Choroid plexus epithelial cell (primary cell): ENCODE measurements at regions not wholly inside any gene's neighbourhood (a gene's known extent, or its start where the extent isn't known, plus 50 kb on each side); places are given as distances from the start of the nearest gene placed in this dataset.
"Not testable (repeated sequence)": the region's sequence is repeated elsewhere in the genome, so short reads cannot be mapped to it uniquely, and the experiment has no call there.

Experiments used
- DNase-seq: peaks from one replicate; pipeline ENCODE4 v3.0.0-alpha.2; 2010; ENCODE audit warnings: low read depth
- H3K4me3 ChIP-seq: 2 replicates; pipeline ENCODE4 v1.5.1; 2011; ENCODE audit warnings: low read depth, mild to moderate bottlenecking, control low read depth, low read length, moderate library complexity
- TF ChIP-seq, protein P1 (sequence below): conservative IDR thresholded peaks from 2 replicates; pipeline ENCODE4 v1.5.1; 2011; ENCODE audit warnings: low read depth, mild to moderate bottlenecking, control low read depth, inconsistent platforms, low read length, moderate library complexity

DNA sequence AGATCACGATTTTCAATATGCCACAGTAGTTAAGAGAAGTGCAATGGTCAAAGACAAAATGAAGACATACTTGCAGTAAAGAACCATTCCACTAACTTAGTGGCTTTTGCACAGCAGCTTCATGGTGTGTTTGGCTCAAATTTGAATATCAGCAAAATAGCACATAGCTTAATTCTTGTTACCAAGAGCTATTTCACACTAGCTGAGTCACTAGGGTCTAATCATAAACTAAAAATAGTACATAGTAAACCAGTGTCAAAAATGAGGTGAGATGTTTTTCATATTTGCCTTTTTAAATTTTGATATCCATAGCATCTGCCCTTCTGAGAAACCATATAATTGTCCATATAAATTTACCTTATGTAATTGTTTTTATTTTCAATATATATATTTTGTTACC is 325.0 kb upstream of the LUZP2 start:
- H3K4me3 ChIP-seq = no peak overlapping the region
- TF ChIP-seq, protein P1, sequence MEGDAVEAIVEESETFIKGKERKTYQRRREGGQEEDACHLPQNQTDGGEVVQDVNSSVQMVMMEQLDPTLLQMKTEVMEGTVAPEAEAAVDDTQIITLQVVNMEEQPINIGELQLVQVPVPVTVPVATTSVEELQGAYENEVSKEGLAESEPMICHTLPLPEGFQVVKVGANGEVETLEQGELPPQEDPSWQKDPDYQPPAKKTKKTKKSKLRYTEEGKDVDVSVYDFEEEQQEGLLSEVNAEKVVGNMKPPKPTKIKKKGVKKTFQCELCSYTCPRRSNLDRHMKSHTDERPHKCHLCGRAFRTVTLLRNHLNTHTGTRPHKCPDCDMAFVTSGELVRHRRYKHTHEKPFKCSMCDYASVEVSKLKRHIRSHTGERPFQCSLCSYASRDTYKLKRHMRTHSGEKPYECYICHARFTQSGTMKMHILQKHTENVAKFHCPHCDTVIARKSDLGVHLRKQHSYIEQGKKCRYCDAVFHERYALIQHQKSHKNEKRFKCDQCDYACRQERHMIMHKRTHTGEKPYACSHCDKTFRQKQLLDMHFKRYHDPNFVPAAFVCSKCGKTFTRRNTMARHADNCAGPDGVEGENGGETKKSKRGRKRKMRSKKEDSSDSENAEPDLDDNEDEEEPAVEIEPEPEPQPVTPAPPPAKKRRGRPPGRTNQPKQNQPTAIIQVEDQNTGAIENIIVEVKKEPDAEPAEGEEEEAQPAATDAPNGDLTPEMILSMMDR = no peak
- DNase-seq = peak; percentile 14

DNA sequence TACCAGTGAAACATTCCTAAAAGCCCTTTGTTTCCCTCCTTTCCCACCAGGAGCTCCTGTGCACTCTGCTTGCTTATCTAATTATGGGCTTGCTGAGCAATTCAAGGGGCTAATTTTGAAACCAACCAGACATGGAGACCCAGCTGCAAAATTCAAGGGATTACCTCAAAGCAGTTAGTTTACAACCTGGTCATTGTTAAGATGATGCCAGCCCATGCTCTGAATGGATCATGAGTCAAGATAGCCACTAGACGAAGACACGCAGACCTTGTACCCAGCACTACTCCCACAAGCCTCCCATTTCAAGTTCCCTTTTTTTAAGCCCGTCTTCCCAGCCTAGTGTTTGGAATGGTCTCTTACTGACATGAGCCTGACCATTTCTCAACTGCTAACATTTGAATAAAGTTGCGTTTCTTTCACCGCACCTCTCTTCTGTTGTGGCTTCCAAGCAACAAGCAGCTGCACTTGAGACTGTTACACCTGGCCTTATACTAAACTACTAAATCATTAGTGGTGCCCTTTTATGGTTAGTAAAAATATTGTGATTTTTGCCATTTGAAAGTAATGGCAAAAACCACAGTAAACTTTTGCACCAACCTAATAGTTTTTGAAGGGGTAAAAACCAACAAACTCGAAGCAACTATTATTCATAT is 315.3 kb upstream of the LUZP2 start:
- no peak overlapping the region for H3K4me3 ChIP-seq
- TF ChIP-seq, protein P1 = no peak
- no peak for DNase-seq

DNA sequence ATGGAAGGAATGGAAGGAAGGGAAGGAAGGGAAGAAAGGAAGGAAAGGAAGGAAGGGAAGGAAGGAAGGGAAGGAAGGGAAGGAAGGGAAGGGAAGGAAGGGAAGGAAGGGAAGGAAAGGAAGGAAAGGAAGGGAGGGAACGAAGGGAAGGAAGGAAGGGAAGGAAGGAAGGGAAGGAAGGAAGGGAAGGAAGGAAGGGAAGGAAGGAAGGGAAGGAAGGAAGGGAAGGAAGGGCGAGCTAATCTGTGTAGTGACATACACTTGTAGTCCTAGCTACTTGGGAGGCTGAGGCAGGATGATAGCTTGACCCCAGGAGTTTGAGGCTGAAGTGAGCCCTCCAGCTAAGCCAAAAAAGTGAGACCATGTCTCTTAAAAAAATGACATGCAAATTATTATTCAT is 311.3 kb upstream of the LUZP2 start:
- not testable (repeated sequence) for DNase-seq, H3K4me3 ChIP-seq

DNA sequence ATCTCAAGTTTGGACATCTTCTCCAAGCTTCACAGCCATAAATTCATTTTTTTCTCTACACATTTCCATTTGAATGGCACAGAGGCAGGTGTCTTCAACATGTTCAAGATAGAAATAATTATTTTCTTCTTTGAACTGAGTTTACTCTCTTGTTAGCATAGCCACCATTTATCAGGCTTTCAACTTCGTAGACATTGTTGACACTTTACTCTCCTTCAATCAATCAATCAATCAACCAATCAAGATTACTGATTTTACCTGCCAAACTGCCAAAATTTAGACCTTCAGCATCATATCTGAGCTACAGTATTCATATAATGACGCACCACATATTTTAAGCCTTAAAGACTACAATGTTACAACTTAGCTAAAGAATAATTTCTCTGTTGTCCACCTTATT is 300.1 kb upstream of the LUZP2 start:
- no peak overlapping the region for H3K4me3 ChIP-seq
- TF ChIP-seq, protein P1 = no peak
- DNase-seq = no peak

DNA sequence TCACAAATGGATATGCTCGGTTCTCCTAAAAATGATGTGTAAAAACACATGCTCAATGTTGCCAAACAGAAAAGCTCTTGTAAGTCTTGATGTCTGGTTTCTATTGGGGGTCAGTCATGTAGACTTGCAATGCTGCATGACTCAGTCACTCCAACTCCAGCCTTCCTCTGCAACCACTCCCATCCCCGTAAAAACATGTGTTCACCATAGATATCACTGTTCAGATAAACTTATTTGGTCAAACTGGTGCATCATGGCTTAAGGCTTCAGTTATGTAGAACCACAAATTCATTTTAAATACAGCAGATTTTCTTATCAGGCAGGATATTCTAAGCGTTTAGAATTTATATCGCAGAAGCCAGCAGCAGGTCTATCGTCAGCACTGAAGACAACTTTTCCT is 298.4 kb upstream of the LUZP2 start:
- peak; percentile 29 for DNase-seq
- TF ChIP-seq, protein P1 = no peak

DNA sequence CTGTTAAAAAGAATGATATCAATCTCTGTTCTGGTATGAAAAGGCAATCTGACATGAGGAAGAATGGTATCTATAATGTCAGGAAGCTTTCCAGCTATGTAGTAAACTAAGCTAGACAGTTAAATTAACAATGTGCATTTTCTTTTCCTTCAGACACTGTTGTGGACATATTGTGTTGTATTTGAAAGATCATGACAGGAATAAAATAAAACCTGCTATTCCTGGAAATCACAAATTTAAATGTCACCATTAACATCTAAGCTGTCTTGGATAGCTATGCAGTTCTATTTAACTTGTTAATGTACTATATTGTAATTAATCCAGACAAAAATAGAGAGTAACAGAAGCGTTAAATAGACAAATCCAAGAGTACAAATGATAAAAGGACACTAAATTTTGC is 297.4 kb upstream of the LUZP2 start:
- H3K4me3 ChIP-seq = no peak overlapping the region
- no peak for DNase-seq
- TF ChIP-seq, protein P1 = no peak

More for the DNA sequence above, 298.4 kb upstream of the LUZP2 start:
- H3K4me3 ChIP-seq = no peak overlapping the region

DNA sequence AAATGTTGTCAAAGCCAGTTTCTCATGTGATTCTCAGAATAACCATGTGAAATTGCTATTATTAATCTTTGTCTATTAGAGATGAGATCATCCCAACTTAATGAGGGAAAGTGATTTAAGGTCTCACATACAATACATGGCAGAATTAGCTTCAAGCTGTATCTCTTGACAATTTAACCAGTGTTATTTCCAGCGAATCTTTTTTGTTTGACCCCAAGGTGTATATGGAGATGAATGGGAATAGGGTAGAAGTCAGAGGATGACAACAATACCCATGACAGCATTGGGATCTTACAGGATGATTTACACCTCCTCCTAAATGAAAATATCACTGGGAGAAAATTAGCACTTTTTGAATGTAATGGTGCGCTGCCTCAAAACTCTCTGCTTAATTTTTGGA is 290.8 kb upstream of the LUZP2 start:
- TF ChIP-seq, protein P1 = no peak
- H3K4me3 ChIP-seq = no peak overlapping the region
- DNase-seq = no peak
